GM18873 (cell line): ENCODE measurements at regions not wholly inside any gene's neighbourhood (a gene's known extent, or its start where the extent isn't known, plus 50 kb on each side); places are given as distances from the start of the nearest gene placed in this dataset.

Source experiments
- ATAC-seq: cut with Tn5 transposase; IDR thresholded peaks from one replicate; pipeline ENCODE4 v1.9.1; 2021; ENCODE audit warnings: mild to moderate bottlenecking, moderate library complexity, moderate number of reproducible peaks; ENCODE audit not compliant: unreplicated experiment, low FRiP score

- ATAC-seq = no peak
These were observed 62.2 kb downstream of the NCOR2 start for GRCh38 chr12:124505001-124505818.

- ATAC-seq = no peak
These were observed 63.0 kb downstream of the NCOR2 start for GRCh38 chr12:124504273-124505000.

- no peak for ATAC-seq
These were observed 64.1 kb downstream of the NCOR2 start for GRCh38 chr12:124503305-124503704.

- ATAC-seq = no peak
These were observed 65.0 kb downstream of the NCOR2 start for GRCh38 chr12:124502379-124502778.

- no peak for ATAC-seq
These were observed 65.6 kb downstream of the NCOR2 start for GRCh38 chr12:124501827-124502226.

GRCh38 chr12:124501112-124501561 is 66.3 kb downstream of the NCOR2 start:
- ATAC-seq = no peak

- ATAC-seq = no peak
These were observed 67.5 kb downstream of the NCOR2 start for GRCh38 chr12:124499898-124500244.

GRCh38 chr12:124499190-124499753 is 68.1 kb downstream of the NCOR2 start:
- no peak for ATAC-seq

- ATAC-seq = no peak
These were observed 68.9 kb downstream of the NCOR2 start for GRCh38 chr12:124498275-124499189.

- ATAC-seq = no peak
These were observed 69.8 kb downstream of the NCOR2 start for GRCh38 chr12:124497658-124498057.

GRCh38 chr12:124497039-124497438 is 70.4 kb downstream of the NCOR2 start:
- ATAC-seq = no peak

- no peak for ATAC-seq
These were observed 70.8 kb downstream of the NCOR2 start for GRCh38 chr12:124496584-124496983.

GRCh38 chr12:124495194-124495983 is 72.0 kb downstream of the NCOR2 start:
- ATAC-seq = no peak

GRCh38 chr12:124494751-124495129 is 72.7 kb downstream of the NCOR2 start:
- ATAC-seq = no peak

- peak; percentile 91 for ATAC-seq
These were observed 73.3 kb downstream of the NCOR2 start for GRCh38 chr12:124493809-124494750.

GRCh38 chr12:124492879-124493808 is 74.3 kb downstream of the NCOR2 start:
- no peak for ATAC-seq

GRCh38 chr12:124491856-124492420 is 75.5 kb downstream of the NCOR2 start:
- ATAC-seq = no peak
